Lower lobe of right lung (tissue), 2 donors: ENCODE measurements at regions not wholly inside any gene's neighbourhood (a gene's known extent, or its start where the extent isn't known, plus 50 kb on each side); places are given as distances from the start of the nearest gene placed in this dataset.

Experiments used
- ATAC-seq, 2 donors: fragments of 200-7000 bp; cut with Tn5 transposase; one replicate each; pipeline ENCODE4 v1.9.1; 2020 to 2022; ENCODE audit warnings: mild to moderate bottlenecking in 2 of 2, moderate library complexity in 2 of 2
- DNase-seq: peaks from one replicate; pipeline ENCODE4 v3.0.0-alpha.2; 2020
- H3K27ac ChIP-seq: fragments of 200-600 bp; one replicate; pipeline ENCODE4 v1.8.0; 2022
- H3K27me3 ChIP-seq: fragments of 200-600 bp; one replicate; pipeline ENCODE4 v1.8.0; 2022; ENCODE audit warnings: low read depth
- H3K36me3 ChIP-seq: fragments of 200-600 bp; one replicate; pipeline ENCODE4 v1.8.0; 2022; ENCODE audit warnings: mild to moderate bottlenecking
- H3K4me1 ChIP-seq: fragments of 200-600 bp; one replicate; pipeline ENCODE4 v1.8.0; 2022
- H3K4me3 ChIP-seq: fragments of 200-600 bp; one replicate; pipeline ENCODE4 v1.8.0; 2022; ENCODE audit warnings: mild to moderate bottlenecking
- H3K9me3 ChIP-seq: fragments of 200-600 bp; one replicate; pipeline ENCODE4 v1.8.0; 2022
- intact Hi-C: fragments of 100-400 bp; cut with DNase I; formaldehyde crosslinking; loops from one replicate; pipeline ENCODE4 v1.11.0; 2022
- TF ChIP-seq, protein P1 (sequence below): fragments of 200-600 bp; IDR thresholded peaks from one replicate; pipeline ENCODE4 v1.8.0; 2022; ENCODE audit warnings: antibody characterized with exemption, mild to moderate bottlenecking
- donor health status: DM: no; HTN: yes; CAD: no; lungs with severe emphysema.

DNA sequence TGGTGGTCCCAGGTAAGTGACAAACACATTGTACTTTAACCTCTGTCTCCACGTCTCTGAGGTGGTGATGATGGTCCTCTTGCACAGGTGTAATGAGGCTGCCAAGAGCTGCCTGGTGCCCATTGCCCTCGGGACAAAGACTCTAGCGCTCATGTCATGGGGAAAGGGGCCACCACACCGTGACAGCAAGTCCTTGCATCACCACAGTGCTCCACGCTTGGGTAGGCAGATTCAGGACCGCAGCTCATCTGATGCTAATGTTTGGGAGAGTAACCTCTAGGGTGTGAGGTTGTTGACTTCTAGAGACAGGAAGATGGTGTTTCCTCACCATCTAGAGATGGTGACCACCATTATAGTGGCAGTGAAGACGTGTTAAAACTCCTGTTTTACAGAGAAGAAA, 395.6 kb downstream of the ADRA2A start:
- Histone ChIP-seq H3K4me3 (no peak overlapping the region), H3K27ac (no peak overlapping the region), H3K27me3 (no peaks in the 10 kb centered on the region), H3K9me3 (no peaks in the 10 kb centered on the region), H3K4me1 (no peaks in the 10 kb centered on the region), H3K36me3 (no peaks in the 10 kb centered on the region)
- intact Hi-C loops = no loop called here
- DNase-seq (no peak), ATAC-seq (no peak)
- TF ChIP-seq, protein P1, sequence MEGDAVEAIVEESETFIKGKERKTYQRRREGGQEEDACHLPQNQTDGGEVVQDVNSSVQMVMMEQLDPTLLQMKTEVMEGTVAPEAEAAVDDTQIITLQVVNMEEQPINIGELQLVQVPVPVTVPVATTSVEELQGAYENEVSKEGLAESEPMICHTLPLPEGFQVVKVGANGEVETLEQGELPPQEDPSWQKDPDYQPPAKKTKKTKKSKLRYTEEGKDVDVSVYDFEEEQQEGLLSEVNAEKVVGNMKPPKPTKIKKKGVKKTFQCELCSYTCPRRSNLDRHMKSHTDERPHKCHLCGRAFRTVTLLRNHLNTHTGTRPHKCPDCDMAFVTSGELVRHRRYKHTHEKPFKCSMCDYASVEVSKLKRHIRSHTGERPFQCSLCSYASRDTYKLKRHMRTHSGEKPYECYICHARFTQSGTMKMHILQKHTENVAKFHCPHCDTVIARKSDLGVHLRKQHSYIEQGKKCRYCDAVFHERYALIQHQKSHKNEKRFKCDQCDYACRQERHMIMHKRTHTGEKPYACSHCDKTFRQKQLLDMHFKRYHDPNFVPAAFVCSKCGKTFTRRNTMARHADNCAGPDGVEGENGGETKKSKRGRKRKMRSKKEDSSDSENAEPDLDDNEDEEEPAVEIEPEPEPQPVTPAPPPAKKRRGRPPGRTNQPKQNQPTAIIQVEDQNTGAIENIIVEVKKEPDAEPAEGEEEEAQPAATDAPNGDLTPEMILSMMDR = no peak

DNA sequence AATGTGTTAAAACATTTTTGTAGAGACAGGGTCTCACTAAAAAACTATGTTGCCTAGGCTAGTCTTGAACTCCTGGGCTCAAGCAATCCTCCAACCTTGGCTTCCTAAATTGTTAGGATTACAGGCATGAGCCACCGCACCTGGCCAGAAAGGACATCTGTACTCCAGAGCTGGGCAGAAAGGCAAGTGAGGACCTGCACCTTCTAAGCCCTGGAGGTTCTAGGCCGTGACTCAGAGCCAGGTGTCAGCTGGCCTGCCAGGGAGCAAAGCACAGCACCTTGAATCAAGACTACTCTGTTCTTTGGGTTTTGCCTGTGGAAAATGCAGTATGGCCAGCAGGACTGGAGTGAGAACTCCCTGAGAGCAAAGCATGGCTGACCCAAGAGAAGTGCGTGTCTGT, 396.5 kb downstream of the ADRA2A start:
- no peak for ATAC-seq
- no peaks in the 10 kb centered on the region for H3K36me3 ChIP-seq
- H3K4me1 ChIP-seq = no peaks in the 10 kb centered on the region
- no peak overlapping the region for H3K27ac ChIP-seq
- no peaks in the 10 kb centered on the region for H3K27me3 ChIP-seq
- DNase-seq = no peak
- TF ChIP-seq, protein P1 = no peak
- H3K4me3 ChIP-seq = no peak overlapping the region
- H3K9me3 ChIP-seq = no peaks in the 10 kb centered on the region
- intact Hi-C loops = no loop called here

DNA sequence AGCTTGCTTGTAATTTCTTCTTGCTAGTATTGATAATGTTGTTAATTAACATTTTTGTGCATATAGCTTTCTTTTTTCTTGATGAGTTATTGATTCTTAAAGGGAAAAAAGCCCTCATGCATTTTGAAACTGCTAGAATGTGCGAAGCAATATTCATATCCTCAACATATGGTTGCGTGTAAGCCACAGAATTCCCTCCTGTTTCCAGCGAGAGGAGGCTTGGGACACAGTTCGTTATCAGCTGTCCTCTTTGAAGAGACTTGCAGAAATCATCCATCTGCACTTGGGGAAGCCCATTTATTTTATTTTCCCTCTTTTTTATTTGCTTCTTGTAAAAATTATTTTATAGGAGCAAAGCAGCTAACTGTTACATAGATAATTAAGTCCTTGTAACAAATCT, 398.0 kb downstream of the ADRA2A start:
- Histone ChIP-seq H3K27ac (no peak overlapping the region), H3K4me3 (no peak overlapping the region), H3K4me1 (no peaks in the 10 kb centered on the region), H3K27me3 (no peaks in the 10 kb centered on the region), H3K9me3 (no peaks in the 10 kb centered on the region), H3K36me3 (no peaks in the 10 kb centered on the region)
- intact Hi-C loops = no loop called here
- DNase-seq (no peak), ATAC-seq (no peak)
- TF ChIP-seq, protein P1 = no peak

DNA sequence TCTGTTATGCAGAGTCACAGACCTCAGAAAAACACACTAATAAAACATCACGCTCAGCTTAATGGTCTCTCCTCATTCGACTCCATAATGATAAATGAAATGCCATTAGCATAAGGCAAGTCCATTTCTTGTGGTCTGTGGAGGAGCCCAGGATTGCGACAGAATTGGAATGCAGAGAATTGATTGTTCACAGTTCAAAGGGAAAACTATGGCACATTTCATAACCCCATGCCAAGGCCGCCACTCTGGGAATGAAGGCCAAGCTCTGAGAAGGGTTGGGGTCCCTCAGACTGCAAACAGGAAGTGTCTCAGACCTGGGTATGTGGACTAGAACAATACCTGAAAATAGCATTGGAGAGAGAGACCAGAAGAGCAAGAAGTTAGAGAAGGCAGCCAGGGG, 398.9 kb downstream of the ADRA2A start:
- Histone ChIP-seq H3K27ac (no peak overlapping the region), H3K27me3 (no peaks in the 10 kb centered on the region), H3K4me3 (no peak overlapping the region), H3K36me3 (no peaks in the 10 kb centered on the region), H3K9me3 (no peaks in the 10 kb centered on the region), H3K4me1 (no peaks in the 10 kb centered on the region)
- intact Hi-C loops = no loop called here
- TF ChIP-seq, protein P1 = no peak
- ATAC-seq (no peak), DNase-seq (no peak)

DNA sequence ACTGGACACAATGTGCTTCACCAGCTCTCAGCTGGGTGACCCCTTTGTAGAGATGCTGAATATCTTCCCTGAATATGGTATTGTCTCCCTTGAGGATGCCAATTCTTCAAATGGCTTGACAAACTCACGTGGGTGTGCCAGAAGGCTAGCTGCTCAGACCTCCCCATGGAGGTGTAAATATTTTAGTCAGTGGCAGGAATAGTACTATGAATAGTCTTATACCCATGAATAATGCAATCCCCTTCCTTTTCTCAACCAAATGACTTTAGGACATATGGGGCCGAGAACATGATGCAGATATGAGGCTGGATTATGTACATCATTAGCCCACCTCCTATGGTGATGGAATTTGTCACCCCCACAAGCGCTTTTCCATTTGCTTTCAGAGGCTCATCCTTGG, 401.8 kb downstream of the ADRA2A start:
- ATAC-seq = no peak
- H3K27ac ChIP-seq = no peak overlapping the region
- intact Hi-C loops = no loop called here

More for the DNA sequence above, 401.8 kb downstream of the ADRA2A start:
- H3K36me3 ChIP-seq = no peaks in the 10 kb centered on the region
- H3K27me3 ChIP-seq = no peaks in the 10 kb centered on the region
- H3K4me3 ChIP-seq = no peak overlapping the region
- no peak for DNase-seq
- no peaks in the 10 kb centered on the region for H3K9me3 ChIP-seq
- H3K4me1 ChIP-seq = no peaks in the 10 kb centered on the region
- TF ChIP-seq, protein P1 = no peak
